ENCODE measurements at regions not wholly inside any gene's neighbourhood (a gene's known extent, or its start where the extent isn't known, plus 50 kb on each side); places are given as distances from the start of the nearest gene placed in this dataset.

DNA sequence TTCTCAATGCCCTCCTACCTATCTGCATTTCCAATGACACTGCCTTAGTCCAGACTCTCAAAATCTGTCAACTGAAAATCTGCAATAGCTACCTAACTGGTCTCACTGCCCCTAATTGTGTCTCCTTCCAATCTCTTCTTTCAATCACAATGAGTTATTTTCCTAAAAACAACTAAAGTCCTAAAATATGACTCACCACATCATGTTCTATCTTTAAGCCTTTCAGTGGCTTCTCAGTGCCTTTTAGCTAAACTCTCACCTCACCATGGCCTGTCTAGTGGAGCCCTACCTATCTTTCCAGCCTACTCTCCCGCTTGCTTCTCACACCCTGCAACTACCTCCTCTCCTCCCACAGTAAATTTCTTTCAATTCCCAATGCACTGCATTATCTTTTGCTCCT is 220.9 kb upstream of the PKDCC start:
- no peak for DNase-seq

DNA sequence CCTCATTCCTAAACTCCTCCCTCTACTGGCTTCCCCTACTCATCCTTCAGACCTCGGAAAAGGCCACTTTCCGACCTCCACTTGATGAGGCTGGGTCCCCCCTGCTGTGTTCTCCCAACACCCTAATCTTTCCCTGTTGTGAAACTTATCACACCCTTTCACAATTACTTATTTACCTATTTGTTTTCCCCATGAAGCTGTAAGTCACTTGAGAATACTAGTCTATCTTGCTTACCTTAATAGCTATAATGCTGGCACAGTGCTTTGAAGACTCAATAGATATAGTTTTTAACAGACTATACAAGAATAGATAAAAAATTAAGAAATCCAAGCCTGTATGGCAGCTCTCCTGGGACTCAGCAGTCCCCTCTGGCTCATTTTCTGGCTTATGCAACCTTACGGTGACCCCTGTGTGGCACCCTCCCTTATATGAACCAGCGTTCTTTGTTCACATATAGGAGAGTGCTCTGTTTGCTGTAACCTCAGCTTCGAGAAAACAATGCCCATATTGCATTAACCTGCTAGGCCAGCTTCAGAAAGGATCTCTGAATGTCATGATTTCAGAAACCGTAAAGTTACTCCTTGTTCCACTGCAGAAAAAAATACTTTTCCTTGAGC is 220.4 kb upstream of the PKDCC start:
- no peak for DNase-seq

DNA sequence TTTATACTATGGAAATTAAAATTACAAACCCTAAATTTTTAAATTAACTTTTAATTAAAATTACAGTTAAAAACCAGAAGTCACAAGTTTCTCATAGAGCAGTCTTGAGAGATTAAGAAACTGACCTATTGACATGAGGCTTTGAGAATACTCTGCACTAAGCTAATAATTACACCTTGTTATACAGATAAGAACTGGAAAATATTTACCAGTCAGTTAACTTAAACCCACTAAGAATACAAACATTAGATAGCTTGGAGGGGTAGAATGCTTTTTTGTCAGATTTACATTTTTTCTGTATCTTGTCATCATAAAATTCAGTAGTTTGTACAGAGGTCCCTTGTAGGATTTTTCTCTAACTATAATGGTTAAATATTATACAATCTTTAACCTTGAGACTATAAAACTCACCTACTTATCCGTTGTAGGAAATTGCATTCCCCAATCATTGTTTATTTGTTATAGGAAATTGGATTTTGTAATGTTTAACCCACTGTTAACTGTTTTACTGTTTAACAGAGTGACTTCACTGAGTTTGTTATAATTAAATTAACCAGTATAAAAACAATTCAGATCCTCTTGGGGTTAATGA is 219.7 kb upstream of the PKDCC start:
- no peak for DNase-seq

DNA sequence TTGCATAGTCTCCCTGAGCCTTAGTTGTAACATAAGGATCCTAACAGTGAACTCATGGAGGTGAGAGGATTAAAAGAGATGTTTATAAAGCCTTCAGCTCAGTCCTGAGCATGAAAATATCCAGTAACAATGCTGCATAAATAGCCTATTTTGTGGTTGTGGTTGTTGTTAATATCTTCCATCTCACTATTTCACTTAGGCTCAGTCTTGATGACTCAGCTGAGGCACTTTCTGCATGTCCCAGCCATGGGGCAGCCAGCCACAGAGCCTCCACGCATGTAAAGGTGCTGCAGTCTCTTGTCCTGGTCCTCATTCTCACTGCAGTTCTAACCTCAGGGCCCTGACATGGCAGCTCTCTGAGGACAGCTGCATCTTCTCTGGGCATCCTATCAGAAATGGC is 218.8 kb upstream of the PKDCC start:
- no peak for DNase-seq

DNA sequence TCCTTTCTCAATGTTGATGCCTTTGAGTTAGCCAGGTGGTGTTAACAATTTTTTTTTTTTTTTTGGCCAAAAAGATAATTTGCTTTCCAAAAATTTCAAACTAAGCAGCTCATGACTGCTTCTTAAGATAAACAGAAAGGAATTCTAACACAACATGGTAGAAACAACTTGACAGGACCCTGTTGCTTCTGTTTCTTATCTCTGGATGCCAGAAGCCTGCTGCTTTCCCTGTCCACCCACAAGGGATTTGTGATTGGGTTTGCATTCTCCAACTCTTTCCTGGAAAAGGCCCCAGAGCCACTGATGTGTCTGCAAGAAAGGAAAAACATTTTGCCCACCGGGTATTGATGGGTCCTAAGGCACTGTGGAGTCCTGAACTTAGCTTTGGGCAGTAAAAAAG is 217.2 kb upstream of the PKDCC start:
- no peak for DNase-seq

DNA sequence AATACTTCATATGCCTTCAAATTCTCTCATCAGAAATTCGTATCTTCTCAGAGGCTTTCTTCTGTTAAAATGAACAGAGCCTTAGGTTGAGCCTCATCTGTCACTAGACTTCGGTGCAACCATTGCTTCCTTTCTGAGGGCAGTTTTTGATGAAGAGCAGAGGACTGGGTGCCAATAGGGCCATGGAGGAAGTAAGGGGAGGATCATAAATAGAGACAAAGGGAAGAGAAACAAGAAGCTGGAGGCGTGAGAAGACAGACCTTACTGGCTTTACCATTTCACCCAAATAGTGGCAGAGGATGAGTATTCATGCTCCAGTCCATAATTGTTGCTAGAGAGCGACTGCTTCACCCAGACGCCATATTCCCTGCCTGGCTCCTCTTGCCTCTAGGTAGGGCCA is 215.6 kb upstream of the PKDCC start:
- no peak for DNase-seq

DNA sequence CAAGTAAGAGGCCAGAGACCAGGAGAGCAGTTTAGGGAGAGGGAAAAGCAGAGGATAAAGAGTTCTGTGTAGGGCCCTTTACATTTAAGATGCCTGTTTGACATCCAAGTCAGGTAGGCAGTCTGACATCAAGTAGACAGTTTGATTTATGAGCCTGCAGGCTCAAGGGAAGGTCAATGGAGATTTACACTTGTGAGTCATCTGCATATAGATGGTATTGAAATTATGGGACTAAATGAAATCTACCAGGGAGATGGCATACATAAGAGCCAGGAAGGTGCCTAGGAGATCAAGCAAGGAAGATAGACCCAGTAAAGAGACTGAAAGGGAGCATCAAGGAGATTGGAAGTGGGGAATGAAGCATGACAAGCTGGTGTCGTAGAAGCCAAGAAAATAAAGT is 212.4 kb upstream of the PKDCC start:
- DNase-seq, result no peak

DNA sequence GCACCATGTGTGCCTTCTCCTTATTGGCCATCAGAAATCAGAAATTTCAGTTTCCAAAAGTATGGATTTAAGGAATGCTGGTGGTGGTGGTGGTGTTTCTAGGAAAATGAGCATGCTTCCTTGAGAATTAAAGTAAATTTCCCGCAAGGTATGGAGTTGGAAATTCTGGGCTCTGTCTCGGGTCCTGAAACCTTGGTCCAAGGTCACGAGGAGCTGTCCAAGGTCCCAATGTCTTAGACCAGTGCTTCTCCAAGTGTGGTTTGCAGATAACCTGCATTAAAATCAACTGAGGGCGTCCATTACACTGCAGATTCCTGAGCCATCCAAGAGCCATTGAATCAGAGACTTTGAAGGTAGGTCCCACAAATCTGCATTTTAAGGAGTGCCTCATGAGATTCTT is 210.9 kb upstream of the PKDCC start:
- DNase-seq, result no peak

DNA sequence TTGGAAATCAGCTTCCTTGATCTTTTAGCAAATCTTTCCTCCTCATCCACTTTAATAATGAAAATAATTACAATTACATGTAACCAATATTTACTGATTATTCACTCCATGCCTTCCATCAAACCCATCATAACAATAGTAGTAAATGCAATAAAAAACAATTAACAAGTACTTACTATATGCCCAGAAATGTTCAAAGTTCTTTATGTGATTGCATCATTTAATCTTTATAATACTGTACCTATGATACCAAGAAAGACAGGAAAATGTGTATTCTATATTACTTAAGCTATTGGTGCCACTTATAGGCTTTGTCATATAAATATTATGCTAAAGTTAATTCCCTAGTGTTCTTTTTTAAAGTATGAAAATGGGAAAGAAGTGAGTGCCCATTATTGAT is 210.2 kb upstream of the PKDCC start:
- no peak for DNase-seq

DNA sequence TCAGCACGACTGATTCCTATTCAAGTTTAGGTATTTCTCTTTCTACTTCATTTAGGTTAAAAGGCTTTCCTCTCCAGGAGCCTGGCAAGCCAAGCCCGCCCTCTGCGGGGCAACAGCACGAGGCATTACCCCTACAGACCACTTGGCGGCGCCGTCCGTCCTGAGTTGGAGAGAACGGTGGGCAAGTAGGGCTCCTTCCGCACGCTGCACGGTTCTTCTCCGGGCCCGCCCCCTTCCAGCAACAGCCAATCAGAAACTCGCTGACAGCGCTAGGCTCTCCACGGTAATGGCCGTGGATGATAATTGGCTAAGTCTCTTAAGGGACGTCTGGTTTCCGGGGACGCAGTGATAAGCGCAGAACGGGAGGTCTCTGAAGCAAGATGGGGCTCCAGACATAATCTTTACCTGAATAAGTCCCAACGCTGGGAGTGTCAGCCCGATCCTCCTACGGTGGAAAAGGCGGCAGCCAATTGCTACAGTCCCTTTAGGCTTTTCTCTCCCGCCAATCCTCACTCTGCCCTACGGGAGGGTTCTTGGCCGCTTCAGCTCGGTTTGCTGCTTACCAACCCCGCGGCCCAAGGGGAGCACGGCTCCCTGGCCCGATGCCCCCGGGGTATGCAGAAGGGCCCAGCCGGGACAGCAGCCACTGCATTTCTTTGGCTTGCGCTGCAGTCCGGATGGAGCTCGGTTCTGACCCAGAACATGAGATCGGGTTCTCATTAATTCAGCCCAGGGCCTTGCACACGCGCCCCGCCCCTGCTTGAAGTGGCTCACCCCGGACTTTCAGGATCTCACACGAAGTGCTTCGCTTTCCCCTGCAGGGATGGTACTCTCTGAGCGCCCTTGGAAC is 206.9 kb upstream of the PKDCC start:
- DNase-seq, result peak; percentile 94

DNA sequence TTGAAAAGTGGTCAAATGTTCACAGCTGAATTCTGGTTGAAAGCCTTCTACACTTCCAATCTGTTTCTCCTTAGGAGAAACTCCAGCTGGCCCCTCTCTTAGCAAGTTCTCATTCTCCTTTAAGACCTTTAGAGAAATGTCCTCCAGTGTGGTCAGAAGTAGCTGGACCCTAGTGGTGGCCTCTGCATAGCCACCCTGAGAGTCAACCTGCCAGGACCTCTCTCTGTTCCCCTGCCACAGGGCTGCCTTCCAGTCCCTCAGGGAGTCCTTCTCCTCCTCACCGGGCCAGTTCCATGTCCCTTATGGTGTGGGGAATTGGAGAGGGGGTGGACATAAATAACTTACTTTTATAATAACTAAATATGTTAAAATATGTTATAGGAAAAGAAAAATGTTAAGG is 200.9 kb upstream of the PKDCC start:
- no peak for DNase-seq

DNA sequence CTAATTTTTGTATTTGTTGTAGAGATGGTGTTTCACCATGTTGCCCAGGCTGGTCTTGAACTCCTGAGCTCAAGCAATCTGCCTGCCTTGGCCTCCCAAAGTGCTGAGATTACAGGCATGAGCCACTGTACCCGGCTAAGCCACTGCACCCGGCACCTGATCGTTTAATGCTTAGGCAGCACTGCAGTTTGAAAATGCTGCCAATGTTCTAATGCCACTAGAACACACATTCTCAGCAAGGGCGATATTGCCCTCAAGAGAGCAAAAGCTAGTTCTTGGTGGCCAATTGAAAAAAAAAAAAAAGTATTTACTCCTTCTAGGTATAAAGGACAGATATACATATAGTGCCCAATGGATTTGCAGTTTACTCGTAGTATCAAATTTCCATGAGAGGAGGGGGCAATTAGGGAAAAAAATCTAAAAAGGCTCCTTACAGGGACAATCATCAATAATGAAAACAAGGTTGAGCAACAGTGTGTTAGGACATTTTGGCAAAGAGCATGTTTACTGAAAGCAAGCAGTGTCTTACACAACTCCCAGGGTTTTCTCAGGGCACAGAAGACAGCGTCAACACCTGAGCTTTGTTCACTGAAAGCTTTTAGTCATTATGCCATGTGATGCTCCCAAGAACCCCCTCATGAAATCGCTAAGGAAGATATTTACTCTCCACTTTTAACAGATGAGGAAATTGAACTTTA is 199.9 kb upstream of the PKDCC start:
- no peak for DNase-seq

DNA sequence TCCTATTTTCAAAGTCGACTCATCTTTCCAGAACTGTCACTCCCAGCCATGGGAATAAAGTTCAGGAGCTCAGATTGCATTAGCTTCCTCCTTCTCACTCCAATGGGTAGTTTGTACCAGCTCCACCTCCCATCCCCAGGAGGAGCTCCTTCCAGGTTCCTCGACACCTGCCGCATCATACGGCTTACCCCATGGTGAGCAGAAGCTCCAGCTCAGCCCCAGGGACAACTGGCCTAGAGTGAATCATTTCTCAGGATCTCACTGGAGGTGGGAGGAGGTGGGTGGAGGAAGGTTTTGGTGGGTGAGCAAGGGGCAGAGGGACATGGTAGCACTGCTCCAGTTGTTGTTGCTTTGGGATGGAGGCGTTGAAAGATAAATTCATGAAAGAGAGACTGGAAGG is 196.3 kb upstream of the PKDCC start:
- no peak for DNase-seq

DNA sequence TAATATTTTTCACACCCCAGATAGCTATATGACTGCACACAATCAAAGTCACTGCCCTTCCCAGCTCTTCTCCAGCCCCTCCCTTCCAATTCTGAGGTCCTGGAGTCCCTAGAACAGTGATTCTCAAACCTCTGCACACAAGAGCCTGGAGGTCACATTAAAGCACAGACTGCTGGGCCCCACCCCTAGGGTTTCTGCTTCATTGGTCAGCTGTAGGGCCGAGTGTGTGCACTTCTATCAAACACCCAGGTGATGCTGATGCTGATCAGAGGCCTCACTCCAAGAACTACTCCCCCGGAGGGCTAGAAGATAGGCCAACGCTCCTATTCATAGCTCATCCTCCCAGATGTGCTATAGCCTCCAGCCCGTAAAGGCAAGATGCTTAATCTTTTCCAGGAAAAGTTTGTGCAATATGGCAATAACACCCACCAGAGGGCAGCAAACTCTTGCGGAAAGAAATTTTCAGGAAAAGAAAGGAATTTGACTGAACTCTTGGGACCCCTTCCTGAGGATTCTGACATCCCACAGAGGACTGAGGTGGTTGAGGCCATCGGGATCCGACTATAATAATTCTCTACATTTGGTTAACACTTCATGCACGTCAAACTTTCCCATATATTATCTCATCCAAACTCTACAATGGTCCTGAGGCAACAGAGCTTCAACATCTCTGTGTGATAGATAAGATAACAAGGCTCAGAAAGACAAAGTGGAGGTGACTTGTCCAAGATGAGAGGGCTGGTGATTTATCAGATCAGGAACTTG is 194.2 kb upstream of the PKDCC start:
- peak; percentile 37 for DNase-seq

DNA sequence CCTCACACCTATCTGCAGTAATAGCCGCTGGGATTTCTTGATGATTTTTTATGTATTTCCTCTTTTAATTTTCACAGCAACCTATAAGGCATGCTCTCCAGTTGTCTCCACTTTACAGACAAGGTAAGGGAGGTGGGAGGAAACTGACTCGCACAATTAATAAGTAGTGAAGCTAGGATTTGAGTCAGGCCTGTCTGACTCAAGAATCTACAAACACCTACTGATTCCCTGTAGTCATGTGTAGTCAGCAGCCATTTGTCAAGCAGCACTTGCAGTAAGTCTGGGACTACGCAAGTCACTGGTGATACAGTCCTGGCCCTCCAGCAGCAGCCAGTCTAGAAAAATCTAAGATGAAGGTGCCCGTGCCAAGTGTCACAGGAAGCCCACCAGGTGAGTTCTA is 193.6 kb upstream of the PKDCC start:
- DNase-seq, result no peak

DNA sequence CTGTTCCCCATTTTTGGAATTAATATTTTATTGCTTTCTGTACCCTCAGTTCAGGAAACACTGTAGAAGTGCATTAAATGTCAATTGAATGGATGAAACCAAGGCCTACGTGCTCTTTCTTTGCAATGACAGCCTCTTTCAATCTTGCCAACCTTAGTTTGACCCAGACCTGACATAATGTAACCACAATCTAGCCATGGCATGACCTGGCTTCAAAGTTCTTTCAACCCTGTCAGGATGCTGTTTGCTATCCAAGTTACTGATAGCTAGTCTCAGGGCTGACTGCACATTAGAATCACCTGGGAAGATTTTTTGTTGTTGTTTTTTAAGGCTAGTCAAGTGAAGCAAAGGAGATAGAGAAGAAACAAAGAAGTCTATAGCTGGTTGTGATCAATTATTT is 190.9 kb upstream of the PKDCC start:
- DNase-seq, result no peak

DNA sequence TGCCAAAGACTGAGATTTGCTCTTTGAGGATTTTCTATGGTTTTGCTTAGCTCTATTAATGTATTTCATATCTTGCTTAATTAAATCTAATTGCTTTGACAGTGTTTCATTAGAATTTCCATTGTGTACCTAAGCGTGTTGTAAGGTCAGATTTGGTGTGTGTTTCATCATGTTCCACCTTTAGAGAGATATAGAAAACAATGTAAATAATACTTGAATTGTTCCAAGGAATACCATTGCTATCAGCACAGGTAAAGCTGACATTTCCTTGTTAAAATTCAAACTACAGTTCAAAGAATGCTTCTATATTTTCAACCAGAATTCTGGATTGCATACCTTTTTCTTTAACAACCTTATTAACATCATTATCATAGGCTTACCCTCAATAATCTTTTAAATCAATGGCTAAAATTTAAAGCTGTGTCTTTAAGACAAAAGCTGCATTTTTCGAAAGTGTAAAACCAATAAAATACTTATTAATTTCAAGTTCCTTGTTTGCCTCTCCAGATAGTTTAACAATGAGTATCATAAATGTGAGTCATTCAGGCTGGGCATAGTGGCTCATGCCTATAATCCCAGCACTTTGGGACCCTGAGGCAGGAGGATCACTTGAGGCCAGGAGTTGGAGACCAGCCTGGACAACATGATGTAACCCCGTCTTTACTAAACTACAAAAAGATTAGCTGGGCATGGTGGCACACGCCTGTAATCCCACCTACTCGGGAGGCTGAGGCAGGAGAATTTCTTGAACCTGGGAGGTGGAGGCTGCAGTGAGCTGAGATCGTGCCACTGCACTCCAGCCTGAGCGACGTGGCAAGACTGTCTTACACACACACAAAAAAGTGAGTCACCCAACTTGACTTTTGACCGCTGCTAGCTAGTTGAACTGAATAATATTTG is 188.0 kb upstream of the PKDCC start:
- no peak for DNase-seq

DNA sequence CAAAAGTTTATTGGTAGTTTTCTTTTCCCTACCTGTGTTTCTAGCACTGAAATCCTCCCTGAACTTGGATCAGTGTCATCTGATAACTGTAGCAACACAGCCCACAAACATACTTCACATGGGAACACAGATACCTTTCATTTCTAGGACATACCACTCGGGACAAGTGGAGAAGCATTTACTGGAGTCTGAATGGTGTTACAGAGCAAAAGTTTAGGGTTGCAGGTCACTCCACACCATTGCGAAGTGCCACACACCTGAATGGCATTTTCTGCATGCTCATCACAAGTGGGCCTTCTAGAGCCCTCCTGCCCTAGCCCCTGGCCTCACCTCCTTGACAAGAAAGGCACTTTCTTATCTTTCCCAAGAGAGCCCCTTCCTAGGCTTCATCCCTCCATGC is 184.8 kb upstream of the PKDCC start:
- DNase-seq, result no peak

DNA sequence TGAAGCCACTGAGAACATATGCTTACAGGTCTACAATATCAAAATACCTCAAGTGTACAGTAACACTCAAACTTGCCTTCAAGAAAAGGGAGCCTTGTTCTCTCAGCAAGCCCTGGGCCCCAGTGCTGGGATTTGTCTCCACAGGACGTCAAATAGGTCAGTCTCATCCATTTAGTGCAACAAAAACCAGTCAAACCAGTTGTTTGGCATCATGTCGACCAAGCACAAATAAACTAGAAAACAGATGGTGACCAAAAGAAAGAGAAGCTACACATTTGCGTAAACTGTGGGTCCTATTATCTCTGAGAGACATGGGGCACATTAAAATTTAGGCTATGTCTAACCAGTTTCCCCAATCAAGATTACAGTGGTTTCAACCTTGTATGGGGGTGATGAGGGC is 182.6 kb upstream of the PKDCC start:
- no peak for DNase-seq

DNA sequence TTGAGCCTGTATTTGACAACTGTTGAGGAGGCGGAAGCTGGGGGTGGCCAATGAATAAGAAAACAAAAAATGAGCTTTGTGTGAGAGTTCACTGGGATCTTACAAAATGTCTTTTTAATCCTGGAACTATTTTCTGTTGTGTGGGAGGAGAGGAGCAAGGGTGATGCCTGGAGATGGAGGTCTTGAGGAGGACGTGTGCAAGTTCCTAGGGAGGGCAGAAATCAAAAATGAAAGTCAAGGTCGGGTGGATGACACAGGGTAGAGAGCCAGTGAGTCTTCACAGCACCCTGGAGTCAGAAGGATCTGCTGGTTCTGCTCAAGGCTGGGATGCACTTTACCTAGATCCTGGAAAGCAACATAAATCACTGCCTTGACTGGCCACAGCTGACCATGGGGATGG is 180.3 kb upstream of the PKDCC start:
- DNase-seq, result no peak

DNA sequence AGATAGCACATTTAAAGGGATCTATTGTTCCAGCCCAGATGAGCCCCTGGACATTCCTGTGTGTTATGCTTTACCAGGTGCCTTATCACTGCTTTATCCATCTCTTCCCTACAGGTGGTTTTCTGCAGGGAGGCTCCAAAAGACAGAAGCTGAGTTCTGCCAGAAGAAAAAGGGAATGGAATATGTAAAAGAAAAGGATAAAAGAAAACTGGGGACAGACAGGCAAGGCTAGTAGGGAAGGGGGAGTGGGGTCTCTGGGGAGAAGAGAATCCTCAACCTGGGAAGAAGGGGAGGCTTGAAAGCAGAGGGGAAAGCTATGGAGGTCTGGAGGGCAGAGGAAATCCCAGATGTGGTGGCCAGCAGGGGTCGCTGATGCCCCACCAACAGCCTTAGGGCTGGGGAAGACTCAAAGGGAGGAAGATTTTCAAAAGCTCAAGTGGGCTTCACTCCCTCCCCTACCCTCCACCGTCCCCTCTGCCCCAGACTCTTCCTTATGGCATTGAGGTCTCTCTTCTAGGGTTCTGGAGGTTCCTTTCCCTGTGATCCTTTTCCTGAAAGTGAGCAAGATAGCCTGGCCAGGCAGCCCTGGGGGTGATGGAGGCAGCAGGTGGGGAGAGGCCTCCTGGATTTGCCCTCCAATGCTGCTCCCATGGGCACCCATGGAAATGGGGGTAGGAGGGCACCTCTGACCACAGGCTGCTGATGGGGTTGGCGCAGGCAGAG is 178.1 kb upstream of the PKDCC start:
- peak; percentile 56 for DNase-seq
